ENCODE measurements at regions not wholly inside any gene's neighbourhood (a gene's known extent, or its start where the extent isn't known, plus 50 kb on each side); places are given as distances from the start of the nearest gene placed in this dataset.
A peak's percentile ranks its signal among the peaks of the same experiment; 100 is the strongest.

- TF ChIP-seq REST (IDR thresholded peaks at IDR 0.05; ENCODE audit: insufficient replicate concordance, low read depth) (no peak), SPI1 (IDR thresholded peaks at IDR 0.05; ENCODE audit: borderline replicate concordance, low read depth) (peak; percentile 76)
- DNase-seq (ENCODE audit: low read depth in 1 of 2, low spot score in 1 of 2), result no peak
- Histone ChIP-seq H3K4me3 (replicated peaks; ENCODE audit: insufficient read depth, low read length) (no peak overlapping the region), H3K27ac (replicated peaks) (peak overlapping the region; percentile 68), H3K27me3 (ENCODE audit: insufficient read depth, poor library complexity, severe bottlenecking) (no peaks in the 10 kb centered on the region)
Observed at GRCh38 chr2:40513201-40513600, 61.3 kb upstream of the SLC8A1 start.

- no peak for DNase-seq (ENCODE audit: low read depth in 1 of 2, low spot score in 1 of 2)
- Histone ChIP-seq H3K27me3 (ENCODE audit: insufficient read depth, poor library complexity, severe bottlenecking) (no peaks in the 10 kb centered on the region), H3K4me3 (replicated peaks; ENCODE audit: insufficient read depth, low read length) (no peak overlapping the region), H3K27ac (replicated peaks) (no peak overlapping the region)
- no peak for TF ChIP-seq GABPA (IDR thresholded peaks at IDR 0.05; ENCODE audit: low read depth)
- TF ChIP-seq, protein P1, sequence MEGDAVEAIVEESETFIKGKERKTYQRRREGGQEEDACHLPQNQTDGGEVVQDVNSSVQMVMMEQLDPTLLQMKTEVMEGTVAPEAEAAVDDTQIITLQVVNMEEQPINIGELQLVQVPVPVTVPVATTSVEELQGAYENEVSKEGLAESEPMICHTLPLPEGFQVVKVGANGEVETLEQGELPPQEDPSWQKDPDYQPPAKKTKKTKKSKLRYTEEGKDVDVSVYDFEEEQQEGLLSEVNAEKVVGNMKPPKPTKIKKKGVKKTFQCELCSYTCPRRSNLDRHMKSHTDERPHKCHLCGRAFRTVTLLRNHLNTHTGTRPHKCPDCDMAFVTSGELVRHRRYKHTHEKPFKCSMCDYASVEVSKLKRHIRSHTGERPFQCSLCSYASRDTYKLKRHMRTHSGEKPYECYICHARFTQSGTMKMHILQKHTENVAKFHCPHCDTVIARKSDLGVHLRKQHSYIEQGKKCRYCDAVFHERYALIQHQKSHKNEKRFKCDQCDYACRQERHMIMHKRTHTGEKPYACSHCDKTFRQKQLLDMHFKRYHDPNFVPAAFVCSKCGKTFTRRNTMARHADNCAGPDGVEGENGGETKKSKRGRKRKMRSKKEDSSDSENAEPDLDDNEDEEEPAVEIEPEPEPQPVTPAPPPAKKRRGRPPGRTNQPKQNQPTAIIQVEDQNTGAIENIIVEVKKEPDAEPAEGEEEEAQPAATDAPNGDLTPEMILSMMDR (IDR thresholded peaks at IDR 0.05; ENCODE audit: insufficient read depth, low read length), result no peak
Observed at GRCh38 chr2:40516604-40517003, 64.7 kb upstream of the SLC8A1 start.

- TF ChIP-seq POLR2AphosphoS5 (IDR thresholded peaks at IDR 0.05; ENCODE audit: low read depth) (no peak), SPI1 (IDR thresholded peaks at IDR 0.05; ENCODE audit: borderline replicate concordance, low read depth) (no peak), REST (IDR thresholded peaks at IDR 0.05; ENCODE audit: insufficient replicate concordance, low read depth) (no peak), GABPA (IDR thresholded peaks at IDR 0.05; ENCODE audit: low read depth) (no peak)
- TF ChIP-seq, protein P1 (IDR thresholded peaks at IDR 0.05; ENCODE audit: insufficient read depth, low read length), result no peak
Observed at GRCh38 chr2:40528564-40528963, 76.7 kb upstream of the SLC8A1 start.

DNA sequence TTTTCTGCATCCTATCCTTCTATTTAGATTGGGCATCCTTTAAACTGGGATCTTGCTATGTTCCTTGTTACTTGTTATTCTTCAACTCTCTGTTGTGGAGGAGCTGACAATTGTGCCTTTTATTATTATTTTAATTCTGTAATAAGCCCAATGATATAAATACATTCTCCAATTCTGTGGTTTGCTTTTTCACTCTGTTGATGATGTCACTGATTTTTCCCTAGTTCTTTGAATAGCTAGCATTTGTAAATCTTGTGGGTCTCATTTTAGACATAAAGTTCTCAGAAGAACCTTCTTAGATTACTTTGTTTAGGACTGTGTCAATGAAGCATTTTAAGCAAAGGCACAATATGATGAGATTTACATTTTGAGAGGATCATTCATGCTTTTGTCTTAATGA lies 79.5 kb upstream of the SLC8A1 start:
- DNase-seq (ENCODE audit: low read depth in 1 of 2, low spot score in 1 of 2), result no peak
- TF ChIP-seq REST (IDR thresholded peaks at IDR 0.05; ENCODE audit: insufficient replicate concordance, low read depth) (no peak), POLR2AphosphoS5 (IDR thresholded peaks at IDR 0.05; ENCODE audit: low read depth) (no peak), GABPA (IDR thresholded peaks at IDR 0.05; ENCODE audit: low read depth) (no peak), SPI1 (IDR thresholded peaks at IDR 0.05; ENCODE audit: borderline replicate concordance, low read depth) (no peak)
- TF ChIP-seq, protein P1 (IDR thresholded peaks at IDR 0.05; ENCODE audit: insufficient read depth, low read length), result no peak

More at GRCh38 chr2:40528564-40528963, 76.7 kb upstream of the SLC8A1 start:
- no peak overlapping the region for H3K4me3 ChIP-seq (replicated peaks; ENCODE audit: insufficient read depth, low read length)
- H3K27me3 ChIP-seq (ENCODE audit: insufficient read depth, poor library complexity, severe bottlenecking), result no peaks in the 10 kb centered on the region
- no peak for DNase-seq (ENCODE audit: low read depth in 1 of 2, low spot score in 1 of 2)
- no peak overlapping the region for H3K27ac ChIP-seq (replicated peaks)

More for the DNA sequence above, 79.5 kb upstream of the SLC8A1 start:
- Histone ChIP-seq H3K4me3 (replicated peaks; ENCODE audit: insufficient read depth, low read length) (no peak overlapping the region), H3K27me3 (ENCODE audit: insufficient read depth, poor library complexity, severe bottlenecking) (no peaks in the 10 kb centered on the region), H3K27ac (replicated peaks) (no peak overlapping the region)

Data from HL-60 (cell line).